IPS-20b (cell line): ENCODE measurements at regions not wholly inside any gene's neighbourhood (a gene's known extent, or its start where the extent isn't known, plus 50 kb on each side); places are given as distances from the start of the nearest gene placed in this dataset.

Source experiments
- H3K27ac ChIP-seq: one replicate; pipeline ENCODE4 v1.5.1; 2013; ENCODE audit warnings: low read length
- H3K27me3 ChIP-seq: 2 replicates; pipeline ENCODE4 v1.6.1; 2013; ENCODE audit warnings: mild to moderate bottlenecking, low read length, inconsistent platforms; ENCODE audit not compliant: insufficient read depth
- H3K36me3 ChIP-seq: 2 replicates; pipeline ENCODE4 v1.6.1; 2013; ENCODE audit warnings: low read depth, mild to moderate bottlenecking, inconsistent platforms, low read length, moderate library complexity; ENCODE audit not compliant: insufficient read depth
- H3K4me1 ChIP-seq: 2 replicates; pipeline ENCODE4 v1.6.1; 2013; ENCODE audit warnings: mild to moderate bottlenecking, control low read depth, inconsistent platforms, low read length, moderate library complexity; ENCODE audit not compliant: insufficient read depth
- H3K4me3 ChIP-seq: 2 replicates; pipeline ENCODE4 v1.5.1; 2013; ENCODE audit warnings: mild to moderate bottlenecking, low read length, inconsistent platforms
- H3K9ac ChIP-seq: 2 replicates; pipeline ENCODE4 v1.6.1; 2013; ENCODE audit warnings: low read depth, mild to moderate bottlenecking, inconsistent platforms, low read length, moderate library complexity
- H3K9me3 ChIP-seq: 2 replicates; pipeline ENCODE4 v1.6.1; 2013; ENCODE audit warnings: mild to moderate bottlenecking, low read depth, low read length, inconsistent platforms; ENCODE audit not compliant: insufficient read depth

- peaks cover 8% of the 10 kb centered on the region for H3K9me3 ChIP-seq
- no peak overlapping the region for H3K4me3 ChIP-seq
- no peak overlapping the region for H3K9ac ChIP-seq
- H3K4me1 ChIP-seq, result peaks cover 4% of the 10 kb centered on the region
- H3K27me3 ChIP-seq, result no peaks in the 10 kb centered on the region
- no peak overlapping the region for H3K27ac ChIP-seq
- H3K36me3 ChIP-seq, result no peaks in the 10 kb centered on the region
Measured at GRCh38 chr3:70550723-70551319, 238.4 kb upstream of the MDFIC2 start.

- H3K9ac ChIP-seq, result no peak overlapping the region
- no peak overlapping the region for H3K27ac ChIP-seq
- H3K4me1 ChIP-seq, result no peaks in the 10 kb centered on the region
- H3K4me3 ChIP-seq, result no peak overlapping the region
- peaks cover 8% of the 10 kb centered on the region for H3K9me3 ChIP-seq
- no peaks in the 10 kb centered on the region for H3K36me3 ChIP-seq
- no peaks in the 10 kb centered on the region for H3K27me3 ChIP-seq
Measured at GRCh38 chr3:70546679-70547078, 234.2 kb upstream of the MDFIC2 start.

- Histone ChIP-seq H3K27me3 (no peaks in the 10 kb centered on the region), H3K27ac (no peak overlapping the region), H3K9me3 (peaks cover 16% of the 10 kb centered on the region), H3K4me1 (no peaks in the 10 kb centered on the region), H3K4me3 (no peak overlapping the region), H3K9ac (no peak overlapping the region), H3K36me3 (no peaks in the 10 kb centered on the region)
Measured at GRCh38 chr3:70543493-70543892, 231.1 kb upstream of the MDFIC2 start.

GRCh38 chr3:70539908-70540307, 227.5 kb upstream of the MDFIC2 start:
- no peaks in the 10 kb centered on the region for H3K27me3 ChIP-seq
- H3K9ac ChIP-seq, result no peak overlapping the region
- no peak overlapping the region for H3K4me3 ChIP-seq
- H3K27ac ChIP-seq, result no peak overlapping the region
- H3K4me1 ChIP-seq, result no peaks in the 10 kb centered on the region
- H3K36me3 ChIP-seq, result no peaks in the 10 kb centered on the region
- peaks cover 18% of the 10 kb centered on the region for H3K9me3 ChIP-seq

- Histone ChIP-seq H3K4me1 (peaks cover 14% of the 10 kb centered on the region), H3K9ac (no peak overlapping the region), H3K27ac (no peak overlapping the region), H3K9me3 (no peaks in the 10 kb centered on the region), H3K4me3 (peak overlapping the region; percentile 34; the same call in 1 of the 2 replicates), H3K36me3 (no peaks in the 10 kb centered on the region), H3K27me3 (peaks cover 13% of the 10 kb centered on the region)
Measured at GRCh38 chr3:70532806-70533205, 220.4 kb upstream of the MDFIC2 start.

- no peak overlapping the region for H3K27ac ChIP-seq
- peaks cover 13% of the 10 kb centered on the region for H3K27me3 ChIP-seq
- H3K36me3 ChIP-seq, result no peaks in the 10 kb centered on the region
- peaks cover 16% of the 10 kb centered on the region for H3K4me1 ChIP-seq
- H3K4me3 ChIP-seq, result 0 out of 2 replicates have a peak overlapping the region, but pooled peaks have one; percentile 34
- no peak overlapping the region for H3K9ac ChIP-seq
- no peaks in the 10 kb centered on the region for H3K9me3 ChIP-seq
Measured at GRCh38 chr3:70531838-70532489, 219.5 kb upstream of the MDFIC2 start.

GRCh38 chr3:70531063-70531657, 218.7 kb upstream of the MDFIC2 start:
- Histone ChIP-seq H3K4me3 (no peak overlapping the region), H3K27me3 (peaks cover 13% of the 10 kb centered on the region), H3K36me3 (no peaks in the 10 kb centered on the region), H3K27ac (no peak overlapping the region), H3K9ac (no peak overlapping the region), H3K4me1 (peaks cover 18% of the 10 kb centered on the region), H3K9me3 (no peaks in the 10 kb centered on the region)

GRCh38 chr3:70530626-70531025, 218.2 kb upstream of the MDFIC2 start:
- Histone ChIP-seq H3K9me3 (no peaks in the 10 kb centered on the region), H3K9ac (no peak overlapping the region), H3K4me1 (peaks cover 18% of the 10 kb centered on the region), H3K36me3 (no peaks in the 10 kb centered on the region), H3K27me3 (peaks cover 13% of the 10 kb centered on the region), H3K4me3 (no peak overlapping the region), H3K27ac (no peak overlapping the region)

- H3K4me3 ChIP-seq, result no peak overlapping the region
- H3K27me3 ChIP-seq, result peaks cover 3% of the 10 kb centered on the region
- H3K9me3 ChIP-seq, result no peaks in the 10 kb centered on the region
- no peak overlapping the region for H3K9ac ChIP-seq
- no peak overlapping the region for H3K27ac ChIP-seq
- peaks cover 10% of the 10 kb centered on the region for H3K4me1 ChIP-seq
- no peaks in the 10 kb centered on the region for H3K36me3 ChIP-seq
Measured at GRCh38 chr3:70527026-70527425, 214.6 kb upstream of the MDFIC2 start.

- no peaks in the 10 kb centered on the region for H3K36me3 ChIP-seq
- H3K27ac ChIP-seq, result no peak overlapping the region
- no peak overlapping the region for H3K4me3 ChIP-seq
- H3K9me3 ChIP-seq, result no peaks in the 10 kb centered on the region
- H3K9ac ChIP-seq, result no peak overlapping the region
- H3K27me3 ChIP-seq, result no peaks in the 10 kb centered on the region
- H3K4me1 ChIP-seq, result peaks cover 11% of the 10 kb centered on the region
Measured at GRCh38 chr3:70519913-70520659, 207.6 kb upstream of the MDFIC2 start.

GRCh38 chr3:70519026-70519425, 206.6 kb upstream of the MDFIC2 start:
- no peaks in the 10 kb centered on the region for H3K36me3 ChIP-seq

More at GRCh38 chr3:70519026-70519425, 206.6 kb upstream of the MDFIC2 start:
- Histone ChIP-seq H3K4me3 (no peak overlapping the region), H3K27me3 (no peaks in the 10 kb centered on the region), H3K27ac (no peak overlapping the region), H3K4me1 (peaks cover 11% of the 10 kb centered on the region), H3K9me3 (no peaks in the 10 kb centered on the region), H3K9ac (no peak overlapping the region)
